Type B pancreatic cell (in vitro differentiated cells): ENCODE measurements at regions not wholly inside any gene's neighbourhood (a gene's known extent, or its start where the extent isn't known, plus 50 kb on each side); places are given as distances from the start of the nearest gene placed in this dataset.

Experiments used
- DNase-seq: peaks from one replicate; pipeline ENCODE4 v3.0.0; 2021; ENCODE audit warnings: mixed read lengths; ENCODE audit not compliant: unreplicated experiment; ENCODE audit errors: extremely low spot score
- H3K27ac Mint-ChIP-seq: 2 replicates; pipeline ENCODE4 v1.8.0; 2021; ENCODE audit warnings: mild to moderate bottlenecking, mixed read lengths
- H3K27me3 Mint-ChIP-seq: 2 replicates; pipeline ENCODE4 v1.8.0; 2021; ENCODE audit warnings: mixed read lengths
- H3K36me3 Mint-ChIP-seq: 2 replicates; pipeline ENCODE4 v1.8.0; 2021; ENCODE audit warnings: mixed read lengths
- H3K4me1 Mint-ChIP-seq: one replicate; pipeline ENCODE4 v1.8.0; 2021; ENCODE audit warnings: mixed read lengths; ENCODE audit not compliant: unreplicated experiment
- H3K4me3 Mint-ChIP-seq: 2 replicates; pipeline ENCODE4 v1.8.0; 2021; ENCODE audit warnings: mild to moderate bottlenecking, mixed read lengths
- H3K9me3 Mint-ChIP-seq: 2 replicates; pipeline ENCODE4 v1.8.0; 2021; ENCODE audit warnings: mixed read lengths
- TF ChIP-seq, protein P1 (sequence below): fragments of 200-600 bp; sonication (generic); conservative IDR thresholded peaks from 2 replicates; pipeline ENCODE4 v1.5.0; 2021; ENCODE audit warnings: antibody characterized with exemption, mild to moderate bottlenecking

DNA sequence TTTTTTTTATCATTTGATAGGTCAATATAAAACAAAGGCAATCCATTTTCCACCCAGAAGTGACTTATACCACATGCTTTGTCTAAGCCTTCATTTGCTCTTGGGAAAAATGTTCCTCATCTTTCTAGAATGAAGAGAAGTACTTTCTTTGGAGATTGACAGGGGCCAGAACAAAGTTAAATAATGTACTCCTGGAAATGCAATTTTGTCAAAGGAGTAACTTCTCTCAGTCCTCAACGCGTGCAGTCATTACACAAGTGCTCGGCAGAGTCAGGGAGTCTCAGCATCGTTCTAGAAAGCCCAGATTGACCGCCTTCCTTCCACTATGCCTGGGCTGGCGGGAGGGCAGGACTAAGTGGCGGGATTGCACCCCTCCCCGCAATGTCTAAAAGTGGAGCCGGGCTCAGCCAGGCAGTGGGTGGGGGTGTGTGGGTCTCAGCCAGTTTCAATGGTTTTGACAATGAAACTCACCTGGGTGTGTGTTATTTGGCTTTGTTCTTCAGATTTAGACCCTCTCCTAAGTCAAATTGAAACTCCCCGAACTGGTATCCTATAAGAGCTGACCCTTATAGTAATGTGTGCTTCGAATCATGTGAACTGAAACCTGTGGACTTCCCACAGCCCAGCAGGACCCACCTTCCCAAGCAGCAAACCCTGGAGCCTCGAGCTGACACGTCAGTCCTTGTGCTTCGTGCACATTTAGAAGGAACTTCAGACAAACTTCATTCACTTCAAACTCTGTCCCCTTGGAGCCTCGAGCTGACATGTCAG, 63.2 kb upstream of the DUSP22 start:
- no peak overlapping the region for H3K4me3 Mint-ChIP-seq
- DNase-seq, result no peak
- no peaks in the 10 kb centered on the region for H3K36me3 Mint-ChIP-seq
- H3K27me3 Mint-ChIP-seq, result no peaks in the 10 kb centered on the region
- TF ChIP-seq, protein P1, sequence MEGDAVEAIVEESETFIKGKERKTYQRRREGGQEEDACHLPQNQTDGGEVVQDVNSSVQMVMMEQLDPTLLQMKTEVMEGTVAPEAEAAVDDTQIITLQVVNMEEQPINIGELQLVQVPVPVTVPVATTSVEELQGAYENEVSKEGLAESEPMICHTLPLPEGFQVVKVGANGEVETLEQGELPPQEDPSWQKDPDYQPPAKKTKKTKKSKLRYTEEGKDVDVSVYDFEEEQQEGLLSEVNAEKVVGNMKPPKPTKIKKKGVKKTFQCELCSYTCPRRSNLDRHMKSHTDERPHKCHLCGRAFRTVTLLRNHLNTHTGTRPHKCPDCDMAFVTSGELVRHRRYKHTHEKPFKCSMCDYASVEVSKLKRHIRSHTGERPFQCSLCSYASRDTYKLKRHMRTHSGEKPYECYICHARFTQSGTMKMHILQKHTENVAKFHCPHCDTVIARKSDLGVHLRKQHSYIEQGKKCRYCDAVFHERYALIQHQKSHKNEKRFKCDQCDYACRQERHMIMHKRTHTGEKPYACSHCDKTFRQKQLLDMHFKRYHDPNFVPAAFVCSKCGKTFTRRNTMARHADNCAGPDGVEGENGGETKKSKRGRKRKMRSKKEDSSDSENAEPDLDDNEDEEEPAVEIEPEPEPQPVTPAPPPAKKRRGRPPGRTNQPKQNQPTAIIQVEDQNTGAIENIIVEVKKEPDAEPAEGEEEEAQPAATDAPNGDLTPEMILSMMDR, result no peak
- H3K27ac Mint-ChIP-seq, result no peak overlapping the region
- no peaks in the 10 kb centered on the region for H3K9me3 Mint-ChIP-seq
- no peaks in the 10 kb centered on the region for H3K4me1 Mint-ChIP-seq

DNA sequence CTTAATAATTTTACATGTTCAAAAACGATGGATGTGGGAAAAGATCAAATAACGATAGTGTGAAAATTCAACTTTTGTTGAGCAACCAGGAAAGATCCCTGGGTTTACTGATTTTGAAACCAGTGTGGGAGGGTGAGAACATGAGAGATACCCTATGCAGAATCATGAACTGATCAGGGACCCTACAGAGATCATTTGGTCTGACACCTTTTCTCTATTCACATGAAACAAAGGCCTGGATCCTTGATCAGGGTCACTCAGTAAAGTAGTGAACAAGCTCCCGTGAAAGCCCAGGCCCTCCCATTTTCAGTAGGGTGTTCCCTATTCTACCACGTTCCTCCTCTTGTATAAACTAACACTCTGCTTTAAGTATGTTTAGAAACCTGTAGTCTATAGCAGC, 60.5 kb upstream of the DUSP22 start:
- peaks cover 8% of the 10 kb centered on the region for H3K4me1 Mint-ChIP-seq
- H3K9me3 Mint-ChIP-seq, result no peaks in the 10 kb centered on the region
- H3K4me3 Mint-ChIP-seq, result no peak overlapping the region
- no peak for DNase-seq
- H3K27me3 Mint-ChIP-seq, result peaks cover 4% of the 10 kb centered on the region
- no peak overlapping the region for H3K27ac Mint-ChIP-seq
- TF ChIP-seq, protein P1, result no peak
- H3K36me3 Mint-ChIP-seq, result no peaks in the 10 kb centered on the region

DNA sequence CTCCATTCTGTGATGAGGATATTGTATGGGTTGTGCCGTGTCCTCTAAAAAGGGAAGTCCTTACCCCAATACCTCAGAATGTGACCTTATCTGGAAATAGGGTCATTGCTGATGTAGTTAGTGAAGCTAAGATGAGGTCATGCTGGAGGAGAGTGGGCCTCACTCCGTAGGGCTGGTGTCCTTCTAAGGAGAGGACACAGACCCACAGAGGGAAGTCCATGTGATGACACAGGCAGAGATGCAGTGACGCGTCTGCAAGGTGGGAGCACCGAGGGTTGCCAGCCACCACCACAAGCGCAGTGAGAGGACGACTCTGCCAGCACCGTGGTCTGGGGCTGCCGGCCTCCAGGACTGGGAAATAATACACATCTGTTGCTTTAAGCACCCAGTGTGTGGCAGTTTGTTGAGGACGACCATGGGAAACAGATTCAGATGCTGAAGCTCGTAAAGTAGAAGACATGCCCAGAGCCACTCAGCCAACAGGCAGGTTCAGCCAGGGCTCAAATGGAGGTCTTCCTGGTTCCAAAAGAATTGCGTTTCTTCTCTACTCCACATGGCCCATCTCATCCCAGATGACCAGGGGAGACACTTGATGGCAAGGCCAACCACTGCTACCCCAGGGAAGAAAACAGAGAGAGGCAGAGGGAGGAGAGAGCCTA, 59.2 kb upstream of the DUSP22 start:
- Mint-ChIP-seq H3K27ac (no peak overlapping the region), H3K4me3 (no peak overlapping the region), H3K36me3 (no peaks in the 10 kb centered on the region), H3K27me3 (peaks cover 4% of the 10 kb centered on the region), H3K4me1 (peaks cover 10% of the 10 kb centered on the region), H3K9me3 (no peaks in the 10 kb centered on the region)
- DNase-seq, result peak; percentile 50
- TF ChIP-seq, protein P1, result no peak

DNA sequence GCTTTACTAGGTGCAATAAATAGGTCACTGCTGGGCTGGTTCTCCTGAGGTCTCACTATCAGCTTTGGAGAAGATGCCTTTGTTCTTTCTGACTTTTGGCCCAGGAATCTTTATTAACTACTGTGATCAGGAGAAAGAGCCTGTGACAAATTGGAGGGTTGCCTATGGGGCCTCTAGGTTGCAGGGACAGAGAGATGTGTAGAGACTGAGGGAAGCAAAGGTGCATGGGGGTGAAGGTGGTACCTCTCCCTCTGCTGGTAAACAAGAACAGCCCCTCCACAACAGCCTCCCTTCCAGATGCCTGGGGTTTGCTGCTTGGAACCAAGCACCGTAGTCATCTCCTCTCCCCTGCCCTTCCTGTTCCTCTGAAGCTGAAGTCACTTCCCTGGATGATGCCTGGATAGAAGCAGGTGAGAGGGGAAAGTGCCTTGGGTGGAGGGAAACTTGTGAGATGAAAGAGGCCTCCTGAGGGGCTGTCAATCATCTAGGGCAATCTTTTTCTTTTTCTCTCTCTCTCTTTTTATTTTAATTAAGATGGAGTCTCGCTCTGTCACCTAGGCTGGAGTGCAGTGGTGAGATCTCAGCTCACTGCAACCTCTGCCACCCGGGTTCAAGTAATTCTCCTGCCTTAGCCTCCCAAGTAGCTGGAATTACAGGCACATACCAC, 57.4 kb upstream of the DUSP22 start:
- Mint-ChIP-seq H3K4me3 (no peak overlapping the region), H3K27me3 (peaks cover 6% of the 10 kb centered on the region), H3K36me3 (no peaks in the 10 kb centered on the region), H3K27ac (no peak overlapping the region), H3K9me3 (no peaks in the 10 kb centered on the region), H3K4me1 (peaks cover 10% of the 10 kb centered on the region)
- TF ChIP-seq, protein P1, result no peak
- DNase-seq, result no peak

DNA sequence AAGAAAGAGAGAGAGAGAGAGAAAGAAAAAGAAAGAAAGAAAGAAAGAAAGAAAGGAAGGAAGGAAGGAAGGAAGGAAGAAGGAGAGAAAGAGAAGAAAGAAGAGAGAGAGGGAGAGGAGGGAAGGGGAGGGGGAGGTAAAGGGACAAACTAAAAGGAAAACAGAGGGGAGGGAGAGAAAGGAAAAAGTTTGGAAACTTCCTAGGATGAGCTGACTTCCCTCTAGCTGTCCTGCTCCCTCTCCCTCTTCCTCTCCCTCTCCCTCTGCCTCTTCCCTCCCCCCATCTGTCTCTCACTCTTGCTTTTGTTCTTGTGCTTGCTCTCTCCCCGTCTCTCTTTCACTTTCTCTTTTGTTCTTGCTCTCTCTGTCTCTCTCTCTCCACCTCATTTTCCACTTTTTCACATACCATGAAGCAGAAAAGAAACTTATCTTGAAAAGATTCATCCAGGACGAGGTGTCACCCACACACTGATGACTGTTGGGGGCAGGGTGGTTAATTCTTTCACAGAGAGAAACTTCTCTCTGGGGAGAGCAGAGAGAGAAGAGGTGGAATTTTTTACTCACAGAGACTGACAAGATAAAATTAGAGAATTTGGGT, 56.4 kb upstream of the DUSP22 start:
- Mint-ChIP-seq H3K27me3 (peaks cover 7% of the 10 kb centered on the region), H3K4me3 (no peak overlapping the region), H3K4me1 (peaks cover 10% of the 10 kb centered on the region), H3K27ac (peak overlapping the region; percentile 5), H3K36me3 (no peaks in the 10 kb centered on the region), H3K9me3 (no peaks in the 10 kb centered on the region)
- TF ChIP-seq, protein P1, result no peak
- DNase-seq, result no peak
